Kidney (tissue), 13 donors: ENCODE measurements at regions not wholly inside any gene's neighbourhood (a gene's known extent, or its start where the extent isn't known, plus 50 kb on each side); places are given as distances from the start of the nearest gene placed in this dataset.

ENCODE experiments used
- DNase-seq, 5 donors: peaks; one replicate each; pipeline ENCODE4 v3.0.0-alpha.2; 2013 to 2020
- FAIRE-seq: peaks from 2 replicates; lab custom pipeline; 2012; peaks lifted over from hg19 to GRCh38; lab: Jason Lieb, UNC
- H3K27ac ChIP-seq, 2 donors: one replicate each; pipeline ENCODE4 v1.7.0; 2013; ENCODE audit warnings: low read depth in 2 of 2, low read length in 2 of 2, inconsistent platforms in 1 of 2
- H3K27me3 ChIP-seq: one replicate; pipeline ENCODE4 v1.7.1; 2013; ENCODE audit warnings: low read length, inconsistent platforms; ENCODE audit not compliant: control insufficient read depth, insufficient read depth
- H3K36me3 ChIP-seq, 3 donors: one replicate each; pipeline versions ENCODE4 v1.7.0 to v1.7.1; 2013; ENCODE audit warnings: low read length in 3 of 3, control low read depth in 1 of 3, inconsistent platforms in 1 of 3; ENCODE audit not compliant: insufficient read depth in 3 of 3, control insufficient read depth in 2 of 3
- H3K4me1 ChIP-seq, 3 donors: one replicate each; pipeline versions ENCODE4 v1.7.0 to v1.7.1; 2013; ENCODE audit warnings: low read length in 3 of 3, inconsistent platforms in 1 of 3, low read depth in 1 of 3; ENCODE audit not compliant: control insufficient read depth in 2 of 3, insufficient read depth in 2 of 3
- H3K4me3 ChIP-seq, 3 donors: one replicate each; pipeline versions ENCODE4 v1.7.0 to v1.8.1; 2013; ENCODE audit warnings: low read length in 3 of 3, control low read depth in 1 of 3, inconsistent platforms in 1 of 3
- H3K9ac ChIP-seq, 3 donors: one replicate each; pipeline versions ENCODE4 v1.7.0 to v1.7.1; 2013; ENCODE audit warnings: low read length in 3 of 3, control low read depth in 1 of 3, inconsistent platforms in 1 of 3
- H3K9me3 ChIP-seq, 3 donors: one replicate each; pipeline versions ENCODE4 v1.7.0 to v1.7.1; 2013; ENCODE audit warnings: low read length in 3 of 3, control low read depth in 1 of 3, inconsistent platforms in 1 of 3; ENCODE audit not compliant: control insufficient read depth in 2 of 3, insufficient read depth in 1 of 3
- intact Hi-C: fragments of 100-400 bp; cut with DNase I; formaldehyde crosslinking; loops from one replicate; pipeline ENCODE4 v1.11.1; 2022
- TF ChIP-seq, protein P1 (sequence below): IDR thresholded peaks from 3 replicates; pipeline ENCODE4 v1.5.1; 2012; ENCODE audit warnings: mild to moderate bottlenecking, moderate library complexity, borderline replicate concordance; ENCODE audit not compliant: insufficient read depth; ENCODE audit errors: extremely low read depth
- donor health status: control.
- donor health status: control.
- donor health status: control.
- donor health status: control.
- donor health status: control.
- donor health status: DM: yes; HTN: yes; CAD: no.
- donor health status: Normal renal cell carcinoma (clear cell type).

DNA sequence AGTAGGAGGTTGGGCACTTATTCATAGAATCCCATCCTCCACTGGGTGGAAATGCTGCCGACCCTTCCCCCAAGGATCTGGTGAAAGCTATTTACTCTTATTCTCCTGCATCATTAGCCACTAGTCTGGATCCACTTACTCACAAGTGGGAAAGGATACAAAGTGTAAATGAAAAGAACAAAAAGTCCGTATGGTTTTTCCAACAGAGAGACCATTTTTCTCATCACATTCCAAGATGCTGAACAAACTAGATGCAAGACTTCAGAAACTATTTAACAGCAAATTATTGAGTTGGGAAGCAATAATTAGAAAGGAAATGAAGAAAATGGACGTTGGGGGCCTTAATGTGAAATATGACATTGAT lies 242.4 kb upstream of the GLI3 start:
- Histone ChIP-seq H3K9ac (no peak overlapping the region), H3K4me3 (no peak overlapping the region), H3K27me3 (no peaks in the 10 kb centered on the region), H3K36me3 (no peaks in the 10 kb centered on the region), H3K4me1 (peaks cover 0 to 3% (median 0%) of the 10 kb centered on the region in 3 donors), H3K9me3 (no peaks in the 10 kb centered on the region), H3K27ac (no peak overlapping the region)
- TF ChIP-seq, protein P1, sequence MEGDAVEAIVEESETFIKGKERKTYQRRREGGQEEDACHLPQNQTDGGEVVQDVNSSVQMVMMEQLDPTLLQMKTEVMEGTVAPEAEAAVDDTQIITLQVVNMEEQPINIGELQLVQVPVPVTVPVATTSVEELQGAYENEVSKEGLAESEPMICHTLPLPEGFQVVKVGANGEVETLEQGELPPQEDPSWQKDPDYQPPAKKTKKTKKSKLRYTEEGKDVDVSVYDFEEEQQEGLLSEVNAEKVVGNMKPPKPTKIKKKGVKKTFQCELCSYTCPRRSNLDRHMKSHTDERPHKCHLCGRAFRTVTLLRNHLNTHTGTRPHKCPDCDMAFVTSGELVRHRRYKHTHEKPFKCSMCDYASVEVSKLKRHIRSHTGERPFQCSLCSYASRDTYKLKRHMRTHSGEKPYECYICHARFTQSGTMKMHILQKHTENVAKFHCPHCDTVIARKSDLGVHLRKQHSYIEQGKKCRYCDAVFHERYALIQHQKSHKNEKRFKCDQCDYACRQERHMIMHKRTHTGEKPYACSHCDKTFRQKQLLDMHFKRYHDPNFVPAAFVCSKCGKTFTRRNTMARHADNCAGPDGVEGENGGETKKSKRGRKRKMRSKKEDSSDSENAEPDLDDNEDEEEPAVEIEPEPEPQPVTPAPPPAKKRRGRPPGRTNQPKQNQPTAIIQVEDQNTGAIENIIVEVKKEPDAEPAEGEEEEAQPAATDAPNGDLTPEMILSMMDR: no peak
- DNase-seq (no peak), FAIRE-seq (no peak)
- intact Hi-C loops: no loop called here

DNA sequence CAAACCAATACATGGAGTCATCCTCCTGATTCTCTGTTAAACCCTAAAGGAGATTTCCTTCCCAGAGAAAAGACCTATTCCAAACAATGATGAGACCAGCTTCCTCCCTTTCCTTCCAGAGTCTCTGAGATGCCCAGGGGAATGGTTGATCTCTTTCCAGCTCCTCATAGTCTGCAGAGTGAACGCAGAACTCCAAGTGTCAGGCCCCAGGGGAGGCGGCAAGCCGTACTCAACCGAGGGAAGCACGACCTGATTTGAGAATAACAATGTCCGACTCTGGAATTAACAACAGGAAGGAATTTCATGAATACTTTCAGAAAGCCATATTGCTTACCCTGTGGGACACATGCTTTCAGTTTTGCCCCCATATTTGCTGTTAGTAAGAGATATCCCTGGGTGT lies 241.7 kb upstream of the GLI3 start:
- Histone ChIP-seq H3K9ac (no peak overlapping the region), H3K27ac (no peak overlapping the region), H3K27me3 (no peaks in the 10 kb centered on the region), H3K4me1 (peaks cover 0 to 3% (median 0%) of the 10 kb centered on the region in 3 donors), H3K9me3 (no peaks in the 10 kb centered on the region), H3K36me3 (no peaks in the 10 kb centered on the region), H3K4me3 (no peak overlapping the region)
- intact Hi-C loops: no loop called here
- no peak for FAIRE-seq
- no peak for DNase-seq
- TF ChIP-seq, protein P1: no peak

DNA sequence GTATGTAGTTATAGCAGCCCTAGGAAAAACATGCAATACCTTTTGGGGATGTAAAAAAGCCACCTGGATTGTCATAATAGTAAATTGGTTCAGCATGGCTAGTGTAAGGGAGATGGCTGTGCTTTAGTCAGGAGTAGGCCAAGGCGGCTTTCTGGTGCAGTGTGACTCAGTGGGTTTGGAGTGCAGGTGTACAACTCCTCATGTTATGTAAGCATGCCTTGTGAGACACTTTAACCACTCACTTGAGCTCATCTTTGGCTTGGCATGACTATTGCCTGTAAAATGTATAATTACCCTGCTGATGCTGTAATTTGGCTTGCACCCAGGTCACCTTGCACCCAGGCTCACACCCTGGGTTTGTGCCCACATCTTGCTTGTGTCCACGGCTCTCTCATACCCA lies 239.2 kb upstream of the GLI3 start:
- intact Hi-C loops: no loop called here
- no peak for DNase-seq
- no peaks in the 10 kb centered on the region for H3K27me3 ChIP-seq
- no peaks in the 10 kb centered on the region for H3K36me3 ChIP-seq
- H3K9ac ChIP-seq: no peak overlapping the region
- no peak overlapping the region for H3K4me3 ChIP-seq
- FAIRE-seq: no peak
- peaks cover 0 to 3% (median 0%) of the 10 kb centered on the region in 3 donors for H3K4me1 ChIP-seq
- TF ChIP-seq, protein P1: no peak
- no peak overlapping the region for H3K27ac ChIP-seq
- H3K9me3 ChIP-seq: no peaks in the 10 kb centered on the region

DNA sequence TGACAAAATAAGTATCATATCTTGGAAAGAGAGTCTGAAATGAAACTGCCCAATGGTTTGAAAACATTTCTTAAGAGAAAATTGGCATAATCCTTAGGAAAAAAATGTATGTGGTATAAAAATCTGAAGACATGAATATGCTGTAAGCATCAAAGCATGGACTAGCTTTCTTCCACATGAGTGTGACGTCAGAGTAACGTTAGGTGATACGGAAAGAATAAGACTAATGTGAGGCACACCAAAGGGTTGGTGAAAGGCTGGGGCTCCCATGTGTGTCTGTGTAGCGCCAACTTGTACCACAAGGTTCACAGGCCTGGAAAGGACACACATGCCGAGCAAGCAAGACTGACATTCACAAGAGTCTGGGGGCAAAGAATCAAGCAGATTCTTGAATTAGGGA lies 238.1 kb upstream of the GLI3 start:
- no peak overlapping the region for H3K4me3 ChIP-seq
- DNase-seq (no peak), FAIRE-seq (no peak)
- no peaks in the 10 kb centered on the region for H3K27me3 ChIP-seq
- H3K27ac ChIP-seq: no peak overlapping the region
- TF ChIP-seq, protein P1: no peak
- no peaks in the 10 kb centered on the region for H3K36me3 ChIP-seq
- no peaks in the 10 kb centered on the region for H3K9me3 ChIP-seq
- no peak overlapping the region for H3K9ac ChIP-seq
- H3K4me1 ChIP-seq: no peaks in the 10 kb centered on the region
- intact Hi-C loops: no loop called here
